HepG2 (cell line): ENCODE measurements at regions not wholly inside any gene's neighbourhood (a gene's known extent, or its start where the extent isn't known, plus 50 kb on each side); places are given as distances from the start of the nearest gene placed in this dataset.

ENCODE experiments used
- ATAC-seq: fragments of 200-7000 bp; cut with Tn5 transposase; 3 replicates; pipeline ENCODE4 v1.9.1; 2020; ENCODE audit warnings: mild to moderate bottlenecking, moderate library complexity
- BruUV-seq: library from RNA; stranded (reverse); fragments of 400-500 nt; replicated peaks from 2 replicates; lab custom pipeline; 2021; lab: Mats Ljungman, UMichigan
- CTCF ChIA-PET: fragments of 300-600 bp; formaldehyde crosslinking; extraction: SDS; loops from one replicate; lab custom pipeline; 2021; ENCODE audit warnings: low total read pairs, inconsistent platforms, low intra/inter-chr PET ratio; lab: Yijun Ruan, JAX
- POLR2A ChIA-PET: fragments of 350-600 bp; sonication (Branson Sonifier 250); formaldehyde crosslinking; loops from one replicate; lab custom pipeline; 2020; ENCODE audit warnings: antibody characterized with exemption, inconsistent platforms; lab: Yijun Ruan, JAX
- DNase-seq: peaks from one replicate; pipeline ENCODE4 v3.0.0-alpha.2; 2015; ENCODE audit warnings: low spot score
- FAIRE-seq: peaks from 3 replicates; lab custom pipeline; 2011; peaks lifted over from hg19 to GRCh38; lab: Jason Lieb, UNC
- H2AFZ ChIP-seq: one replicate; pipeline ENCODE4 v1.6.1; 2011; ENCODE audit warnings: low read length, inconsistent platforms
- H3K27ac ChIP-seq: fragments of 300-600 bp; 3 replicates; pipeline ENCODE4 v1.8.0; 2011; ENCODE audit warnings: mixed run types, mild to moderate bottlenecking, mixed read lengths, low read length, inconsistent platforms; ENCODE audit not compliant: insufficient read depth; ENCODE audit errors: extremely low read length
- H3K27me3 ChIP-seq, 2 experiments: fragments of 200-600 bp in 1 of 2; 2 replicates in 1 of 2; 3 replicates in 1 of 2; pipeline versions ENCODE4 v1.6.0 to v1.8.0; 2011; ENCODE audit warnings: low read length in 2 of 2, mild to moderate bottlenecking in 2 of 2, moderate library complexity in 2 of 2, inconsistent platforms in 1 of 2; ENCODE audit not compliant: insufficient read depth in 2 of 2, control insufficient read depth in 1 of 2
- H3K36me3 ChIP-seq, 2 experiments: fragments of 200-600 bp in 1 of 2; replicated peaks in 1 of 2; 2 replicates in 1 of 2; 3 replicates in 1 of 2; pipeline versions ENCODE4 v1.5.1 to v1.8.0; 2011; ENCODE audit warnings: low read length in 2 of 2, inconsistent platforms in 1 of 2; ENCODE audit not compliant: insufficient read depth in 2 of 2, control insufficient read depth in 1 of 2
- H3K4me1 ChIP-seq: 2 replicates; pipeline ENCODE4 v1.5.1; 2012; ENCODE audit warnings: low read length, inconsistent platforms; ENCODE audit not compliant: insufficient read depth
- H3K4me2 ChIP-seq: 2 replicates; pipeline ENCODE4 v1.6.0; 2011; ENCODE audit warnings: low read depth, low read length, inconsistent platforms
- H3K4me3 ChIP-seq, 3 experiments: fragments of 200-600 bp in 1 of 3; sonication (generic), shearing (Covaris generic) in 1 of 3; replicated peaks in 1 of 3; 2 replicates each; pipeline ENCODE4 v1.5.1; 2011 to 2016; ENCODE audit warnings: low read length in 3 of 3, inconsistent platforms in 2 of 3, low read depth in 2 of 3, mild to moderate bottlenecking in 2 of 3, control low read depth in 1 of 3, mixed read lengths in 1 of 3; ENCODE audit not compliant: insufficient read depth in 1 of 3
- H3K79me2 ChIP-seq: one replicate; pipeline ENCODE4 v1.6.1; 2011; ENCODE audit warnings: low read length, inconsistent platforms; ENCODE audit not compliant: insufficient read depth
- H3K9ac ChIP-seq: 2 replicates; pipeline ENCODE4 v1.6.0; 2011; ENCODE audit warnings: mild to moderate bottlenecking, low read depth, low read length, inconsistent platforms; ENCODE audit not compliant: insufficient read depth
- H3K9me3 ChIP-seq: 2 replicates; pipeline ENCODE4 v1.5.1; 2012; ENCODE audit warnings: mild to moderate bottlenecking, low read length
- H4K20me1 ChIP-seq: 2 replicates; pipeline ENCODE4 v1.6.0; 2011; ENCODE audit warnings: inconsistent platforms, mild to moderate bottlenecking, low read length, moderate library complexity; ENCODE audit not compliant: insufficient read depth
- ATF7-NPFF ChIP-seq: sonication (generic); formaldehyde crosslinking; IDR thresholded peaks from 2 replicates; pipeline ENCODE4 v1.8.1; 2023; ENCODE audit warnings: mild to moderate bottlenecking, low read depth, missing genetic modification reagents, moderate library complexity
- FOSL1 ChIP-seq: sonication (generic); formaldehyde crosslinking; IDR thresholded peaks from 2 replicates; pipeline ENCODE4 v1.9.0; 2021; ENCODE audit warnings: missing genetic modification reagents, borderline replicate concordance
- GZF1 ChIP-seq: sonication (generic); formaldehyde crosslinking; IDR thresholded peaks from 2 replicates; pipeline ENCODE4 v1.5.1; 2020; ENCODE audit warnings: mild to moderate bottlenecking, missing genetic modification reagents
- HNRNPLL ChIP-seq: fragments of 200-400 bp; formaldehyde crosslinking; IDR thresholded peaks from 2 replicates; pipeline ENCODE4 v1.6.1; 2017; ENCODE audit warnings: mild to moderate bottlenecking, low read depth, low read length; ENCODE audit not compliant: poor library complexity, severe bottlenecking
- MNT ChIP-seq: fragments of 450-650 bp; IDR thresholded peaks from 2 replicates; pipeline ENCODE4 v1.6.1; 2016
- SOX6 ChIP-seq, 2 experiments: fragments of 450-650 bp in 1 of 2; sonication (generic) in 1 of 2; formaldehyde crosslinking in 1 of 2; IDR thresholded peaks; 2 replicates each; pipeline versions ENCODE4 v1.4.0 to v1.6.1; 2017 to 2020; ENCODE audit warnings: antibody characterized with exemption in 1 of 2, mild to moderate bottlenecking in 1 of 2, missing genetic modification reagents in 1 of 2
- TEAD3 ChIP-seq: optimal IDR thresholded peaks from 2 replicates; pipeline ENCODE3; 2016; ENCODE audit warnings: borderline replicate concordance
- ZFP1 ChIP-seq: IDR thresholded peaks from 2 replicates; pipeline ENCODE4 v1.6.1; 2016
- ZFP36L2 ChIP-seq: sonication (generic); formaldehyde crosslinking; IDR thresholded peaks from 2 replicates; pipeline ENCODE4 v1.4.0; 2020; ENCODE audit warnings: missing genetic modification reagents
- ZNF382 ChIP-seq: sonication (generic); formaldehyde crosslinking; IDR thresholded peaks from 2 replicates; pipeline ENCODE4 v1.5.0; 2020; ENCODE audit warnings: missing genetic modification reagents, mild to moderate bottlenecking, borderline replicate concordance
- ZNF44 ChIP-seq: sonication (generic); formaldehyde crosslinking; IDR thresholded peaks from 2 replicates; pipeline ENCODE4 v1.5.1; 2020; ENCODE audit warnings: mild to moderate bottlenecking, missing genetic modification reagents
- ZNF670 ChIP-seq: sonication (generic); formaldehyde crosslinking; IDR thresholded peaks from 2 replicates; pipeline ENCODE4 v1.8.0; 2022; ENCODE audit warnings: mild to moderate bottlenecking, missing genetic modification reagents, borderline replicate concordance
- WGBS: methylation state at CpG from one replicate; pipeline ENCODE4 v1.1.6; 2017; ENCODE audit warnings: low lambda C conversion rate; 5-methylcytosine and 5-hydroxymethylcytosine counted together
- in situ Hi-C: cut with HindIII; loops from 2 replicates; pipeline ENCODE4 v1.10.0; 2017; ENCODE audit warnings: low pct_unique_long_range_greater_than_20kb; ENCODE audit not compliant: extremely low pct_ligation_motif_present
- intact Hi-C: fragments of 100-400 bp; cut with micrococcal nuclease; formaldehyde crosslinking; loops from one replicate; pipeline ENCODE4 v1.10.0; 2022; ENCODE audit not compliant: unreplicated experiment

DNA sequence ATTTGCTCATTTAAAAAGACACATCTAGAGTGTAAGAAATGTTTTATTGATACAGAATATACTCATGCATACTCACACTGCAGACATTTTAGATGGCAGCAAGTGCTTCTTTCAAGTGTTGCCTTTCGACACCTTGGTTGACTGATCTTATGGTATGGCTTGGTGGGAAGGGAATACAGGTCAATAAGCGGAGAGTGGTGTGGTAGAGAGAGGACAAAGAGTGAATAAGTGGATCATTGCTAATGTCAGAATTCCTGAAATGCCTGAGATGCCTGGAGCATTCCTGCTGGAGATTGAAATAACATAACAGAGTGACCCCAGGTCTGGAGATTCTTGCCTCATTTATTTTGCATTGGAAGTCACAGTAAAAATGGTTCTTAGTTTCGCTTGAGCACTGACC, 76.7 kb downstream of the RND3 start:
- TF ChIP-seq TEAD3 (CRISPR knock-in tag) (peak; percentile 98), HNRNPLL (no peak), ATF7-NPFF (CRISPR knock-in tag) (no peak), ZNF44 (CRISPR knock-in tag) (no peak), GZF1 (no peak), ZNF382 (CRISPR knock-in tag) (no peak), ZNF670 (CRISPR knock-in tag) (no peak), MNT (no peak), SOX6 (IDR thresholded peaks at IDR 0.05) (no peak), SOX6 (CRISPR knock-in tag; IDR thresholded peaks at IDR 0.05) (peak; percentile 28; the same call in 1 of the 2 replicates), ZFP36L2 (CRISPR knock-in tag) (no peak), FOSL1 (no peak), ZFP1 (CRISPR knock-in tag) (no peak)
- in situ Hi-C loops: no loop called here
- Histone ChIP-seq H3K27me3 (no peaks in the 10 kb centered on the region), H3K9me3 (peaks cover 35% of the 10 kb centered on the region), H4K20me1 (no peaks in the 10 kb centered on the region), H3K4me2 (no peak overlapping the region), H3K9ac (no peak overlapping the region), H3K4me1 (no peaks in the 10 kb centered on the region), H3K79me2 (no peaks in the 10 kb centered on the region), H3K36me3 (no peaks in the 10 kb centered on the region), H3K4me3 (no peak overlapping the region), H3K27ac (no peak overlapping the region), H2AFZ (no peak overlapping the region)
- intact Hi-C loops: no loop called here
- ATAC-seq: peak; percentile 91
- 11% methylated on average over 3 of the region's 3 CpGs for WGBS
- CTCF ChIA-PET: no interaction called here
- peak; percentile 35 for DNase-seq
- FAIRE-seq: no peak
- POLR2A ChIA-PET: no interaction called here
- no TSS peak for BruUV-seq
